Neural cell (in vitro differentiated cells): ENCODE measurements at regions not wholly inside any gene's neighbourhood (a gene's known extent, or its start where the extent isn't known, plus 50 kb on each side); places are given as distances from the start of the nearest gene placed in this dataset.

Source experiments
- CTCF ChIP-seq: fragments of 450-650 bp; IDR thresholded peaks from 2 replicates; pipeline ENCODE4 v1.5.1; 2014; ENCODE audit warnings: antibody characterized with exemption, mild to moderate bottlenecking, moderate library complexity; ENCODE audit not compliant: poor library complexity, severe bottlenecking
- POLR2AphosphoS5 ChIP-seq: IDR thresholded peaks from 2 replicates; pipeline ENCODE4 v1.6.1; 2012
- TAF1 ChIP-seq: IDR thresholded peaks from 2 replicates; pipeline ENCODE4 v1.6.1; 2012; ENCODE audit warnings: low read depth
- TF ChIP-seq, protein P1 (sequence below): IDR thresholded peaks from 2 replicates; pipeline ENCODE4 v1.6.1; 2012; ENCODE audit warnings: borderline replicate concordance

- no peak for TF ChIP-seq CTCF
- no peak for TF ChIP-seq POLR2AphosphoS5
- TF ChIP-seq TAF1 = no peak
- TF ChIP-seq, protein P1, sequence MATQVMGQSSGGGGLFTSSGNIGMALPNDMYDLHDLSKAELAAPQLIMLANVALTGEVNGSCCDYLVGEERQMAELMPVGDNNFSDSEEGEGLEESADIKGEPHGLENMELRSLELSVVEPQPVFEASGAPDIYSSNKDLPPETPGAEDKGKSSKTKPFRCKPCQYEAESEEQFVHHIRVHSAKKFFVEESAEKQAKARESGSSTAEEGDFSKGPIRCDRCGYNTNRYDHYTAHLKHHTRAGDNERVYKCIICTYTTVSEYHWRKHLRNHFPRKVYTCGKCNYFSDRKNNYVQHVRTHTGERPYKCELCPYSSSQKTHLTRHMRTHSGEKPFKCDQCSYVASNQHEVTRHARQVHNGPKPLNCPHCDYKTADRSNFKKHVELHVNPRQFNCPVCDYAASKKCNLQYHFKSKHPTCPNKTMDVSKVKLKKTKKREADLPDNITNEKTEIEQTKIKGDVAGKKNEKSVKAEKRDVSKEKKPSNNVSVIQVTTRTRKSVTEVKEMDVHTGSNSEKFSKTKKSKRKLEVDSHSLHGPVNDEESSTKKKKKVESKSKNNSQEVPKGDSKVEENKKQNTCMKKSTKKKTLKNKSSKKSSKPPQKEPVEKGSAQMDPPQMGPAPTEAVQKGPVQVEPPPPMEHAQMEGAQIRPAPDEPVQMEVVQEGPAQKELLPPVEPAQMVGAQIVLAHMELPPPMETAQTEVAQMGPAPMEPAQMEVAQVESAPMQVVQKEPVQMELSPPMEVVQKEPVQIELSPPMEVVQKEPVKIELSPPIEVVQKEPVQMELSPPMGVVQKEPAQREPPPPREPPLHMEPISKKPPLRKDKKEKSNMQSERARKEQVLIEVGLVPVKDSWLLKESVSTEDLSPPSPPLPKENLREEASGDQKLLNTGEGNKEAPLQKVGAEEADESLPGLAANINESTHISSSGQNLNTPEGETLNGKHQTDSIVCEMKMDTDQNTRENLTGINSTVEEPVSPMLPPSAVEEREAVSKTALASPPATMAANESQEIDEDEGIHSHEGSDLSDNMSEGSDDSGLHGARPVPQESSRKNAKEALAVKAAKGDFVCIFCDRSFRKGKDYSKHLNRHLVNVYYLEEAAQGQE = no peak
Measured at GRCh38 chr3:17979911-17980310, 237.5 kb upstream of the TBC1D5 start.
